ENCODE measurements at regions not wholly inside any gene's neighbourhood (a gene's known extent, or its start where the extent isn't known, plus 50 kb on each side); places are given as distances from the start of the nearest gene placed in this dataset.

- in situ Hi-C loops (cut with MboI; ENCODE audit: low pct_unique_long_range_greater_than_20kb in 2 of 9, low sequenced_read_pairs in 9 of 9, unreplicated experiment in 9 of 9), result no loop called here
- Histone ChIP-seq H3K27ac (no peak overlapping the region), H3K4me3 (no peak overlapping the region), H3K4me1 (replicated peaks in 1 of 2) (no peaks in the 10 kb centered on the region)
- ATAC-seq (replicated peaks in 6 of 8), result no peak
- WGBS, 10 experiments, result 0 to 88% (median 47%) methylated on average over 1 of the region's 1 CpG; no CpG with 5 or more reads in 6 of the 10 experiments
Observed at GRCh38 chrX:117038918-117039440, 576.2 kb upstream of the CT83 start.

- in situ Hi-C loops (cut with MboI; ENCODE audit: low pct_unique_long_range_greater_than_20kb in 2 of 9, low sequenced_read_pairs in 9 of 9, unreplicated experiment in 9 of 9), result no loop called here
Observed at GRCh38 chrX:117010243-117010642, 547.5 kb upstream of the CT83 start.

GRCh38 chrX:117002981-117003380 lies 540.2 kb upstream of the CT83 start:
- H3K4me3 ChIP-seq, result no peak overlapping the region
- no peak for ATAC-seq (replicated peaks in 6 of 8)
- 0 to 80% (median 39%) methylated on average over 1 to 3 of the region's 3 CpGs; no CpG with 5 or more reads in 3 of the 10 experiments for WGBS, 10 experiments
- in situ Hi-C loops (cut with MboI; ENCODE audit: low pct_unique_long_range_greater_than_20kb in 2 of 9, low sequenced_read_pairs in 9 of 9, unreplicated experiment in 9 of 9), result no loop called here
- no peaks in the 10 kb centered on the region for H3K4me1 ChIP-seq (replicated peaks in 1 of 2)
- no peak overlapping the region for H3K27ac ChIP-seq

More at GRCh38 chrX:117010243-117010642, 547.5 kb upstream of the CT83 start:
- H3K4me3 ChIP-seq, result no peak overlapping the region
- H3K4me1 ChIP-seq (replicated peaks in 1 of 2), result no peaks in the 10 kb centered on the region
- ATAC-seq (replicated peaks in 6 of 8), result no peak
- H3K27ac ChIP-seq, result no peak overlapping the region

- ATAC-seq (replicated peaks in 6 of 8), result no peak
- no peaks in the 10 kb centered on the region for H3K4me1 ChIP-seq (replicated peaks in 1 of 2)
- in situ Hi-C loops (cut with MboI; ENCODE audit: low pct_unique_long_range_greater_than_20kb in 2 of 9, low sequenced_read_pairs in 9 of 9, unreplicated experiment in 9 of 9), result no loop called here
- no peak overlapping the region for H3K27ac ChIP-seq
- no peak overlapping the region for H3K4me3 ChIP-seq
Observed at GRCh38 chrX:116975517-116975916, 512.7 kb upstream of the CT83 start.

- Histone ChIP-seq H3K27ac (no peak overlapping the region), H3K4me3 (no peak overlapping the region), H3K4me1 (replicated peaks in 1 of 2) (no peaks in the 10 kb centered on the region)
- 0 to 50% (median 31%) methylated on average over 1 to 2 of the region's 2 CpGs; no CpG with 5 or more reads in 7 of the 10 experiments for WGBS, 10 experiments
- in situ Hi-C loops (cut with MboI; ENCODE audit: low pct_unique_long_range_greater_than_20kb in 2 of 9, low sequenced_read_pairs in 9 of 9, unreplicated experiment in 9 of 9), result no loop called here
- ATAC-seq (replicated peaks in 6 of 8), result no peak
Observed at GRCh38 chrX:116972362-116972761, 509.6 kb upstream of the CT83 start.

GRCh38 chrX:116961872-116962582 lies 499.3 kb upstream of the CT83 start:
- in situ Hi-C loops (cut with MboI; ENCODE audit: low pct_unique_long_range_greater_than_20kb in 2 of 9, low sequenced_read_pairs in 9 of 9, unreplicated experiment in 9 of 9), result no loop called here
- H3K4me1 ChIP-seq (replicated peaks in 1 of 2), result no peaks in the 10 kb centered on the region
- no peak overlapping the region for H3K27ac ChIP-seq
- ATAC-seq (replicated peaks in 6 of 8), result no peak
- H3K4me3 ChIP-seq, result no peak overlapping the region
- 0 to 28% (median 18%) methylated on average over 1 to 5 of the region's 7 CpGs; no CpG with 5 or more reads in 6 of the 10 experiments for WGBS, 10 experiments

GRCh38 chrX:116930311-116930710 lies 467.5 kb upstream of the CT83 start:
- ATAC-seq (replicated peaks in 6 of 8), result no peak
- WGBS, 10 experiments, result 0 to 100% (median 0%) methylated on average over 1 of the region's 6 CpGs; no CpG with 5 or more reads in 7 of the 10 experiments

GRCh38 chrX:116897526-116897925 lies 434.8 kb upstream of the CT83 start:
- ATAC-seq (replicated peaks in 6 of 8), result no peak
- H3K4me3 ChIP-seq, result no peak overlapping the region

More at GRCh38 chrX:116930311-116930710, 467.5 kb upstream of the CT83 start:
- H3K27ac ChIP-seq, result no peak overlapping the region
- H3K4me1 ChIP-seq (replicated peaks in 1 of 2), result no peaks in the 10 kb centered on the region
- in situ Hi-C loops (cut with MboI; ENCODE audit: low pct_unique_long_range_greater_than_20kb in 2 of 9, low sequenced_read_pairs in 9 of 9, unreplicated experiment in 9 of 9), result no loop called here
- no peak overlapping the region for H3K4me3 ChIP-seq

GRCh38 chrX:116881961-116882360 lies 419.2 kb upstream of the CT83 start:
- ATAC-seq (replicated peaks in 6 of 8), result no peak
- WGBS, 10 experiments, result no CpG with 5 or more reads among the region's 1 CpG
- Histone ChIP-seq H3K4me1 (replicated peaks in 1 of 2) (no peaks in the 10 kb centered on the region), H3K4me3 (no peak overlapping the region), H3K27ac (no peak overlapping the region)
- in situ Hi-C loops (cut with MboI; ENCODE audit: low pct_unique_long_range_greater_than_20kb in 2 of 9, low sequenced_read_pairs in 9 of 9, unreplicated experiment in 9 of 9), result no loop called here

More at GRCh38 chrX:116897526-116897925, 434.8 kb upstream of the CT83 start:
- in situ Hi-C loops (cut with MboI; ENCODE audit: low pct_unique_long_range_greater_than_20kb in 2 of 9, low sequenced_read_pairs in 9 of 9, unreplicated experiment in 9 of 9), result no loop called here
- peaks cover 0 to 7% of the 10 kb centered on the region in 2 donors for H3K4me1 ChIP-seq (replicated peaks in 1 of 2)
- H3K27ac ChIP-seq, result no peak overlapping the region

GRCh38 chrX:116873671-116874070 lies 410.9 kb upstream of the CT83 start:
- ATAC-seq (replicated peaks in 6 of 8), result peak in 2 of 8 experiments; percentile 55 to 57
- no peaks in the 10 kb centered on the region for H3K4me1 ChIP-seq (replicated peaks in 1 of 2)
- in situ Hi-C loops (cut with MboI; ENCODE audit: low pct_unique_long_range_greater_than_20kb in 2 of 9, low sequenced_read_pairs in 9 of 9, unreplicated experiment in 9 of 9), result no loop called here
- no peak overlapping the region for H3K4me3 ChIP-seq
- 10 to 80% (median 35%) methylated on average over 1 to 3 of the region's 3 CpGs; no CpG with 5 or more reads in 7 of the 10 experiments for WGBS, 10 experiments
- H3K27ac ChIP-seq, result no peak overlapping the region

- Histone ChIP-seq H3K27ac (no peak overlapping the region), H3K4me1 (replicated peaks in 1 of 2) (no peaks in the 10 kb centered on the region), H3K4me3 (no peak overlapping the region)
- in situ Hi-C loops (cut with MboI; ENCODE audit: low pct_unique_long_range_greater_than_20kb in 2 of 9, low sequenced_read_pairs in 9 of 9, unreplicated experiment in 9 of 9), result no loop called here
- 0 to 100% (median 75%) methylated on average over 1 of the region's 1 CpG; no CpG with 5 or more reads in 7 of the 10 experiments for WGBS, 10 experiments
- ATAC-seq (replicated peaks in 6 of 8), result no peak
Observed at GRCh38 chrX:116872931-116873330, 410.2 kb upstream of the CT83 start.

- Histone ChIP-seq H3K27ac (no peak overlapping the region), H3K4me1 (replicated peaks in 1 of 2) (no peaks in the 10 kb centered on the region), H3K4me3 (no peak overlapping the region)
- no peak for ATAC-seq (replicated peaks in 6 of 8)
- in situ Hi-C loops (cut with MboI; ENCODE audit: low pct_unique_long_range_greater_than_20kb in 2 of 9, low sequenced_read_pairs in 9 of 9, unreplicated experiment in 9 of 9), result no loop called here
- WGBS, 10 experiments, result 83% methylated on average over 2 of the region's 4 CpGs; no CpG with 5 or more reads in 9 of the 10 experiments
Observed at GRCh38 chrX:116863029-116863428, 400.3 kb upstream of the CT83 start.

GRCh38 chrX:116862340-116862739 lies 399.6 kb upstream of the CT83 start:
- in situ Hi-C loops (cut with MboI; ENCODE audit: low pct_unique_long_range_greater_than_20kb in 2 of 9, low sequenced_read_pairs in 9 of 9, unreplicated experiment in 9 of 9), result no loop called here
- 29% methylated on average over 1 of the region's 1 CpG; no CpG with 5 or more reads in 9 of the 10 experiments for WGBS, 10 experiments
- H3K27ac ChIP-seq, result no peak overlapping the region
- ATAC-seq (replicated peaks in 6 of 8), result no peak
- no peak overlapping the region for H3K4me3 ChIP-seq
- no peaks in the 10 kb centered on the region for H3K4me1 ChIP-seq (replicated peaks in 1 of 2)

GRCh38 chrX:116841290-116841689 lies 378.5 kb upstream of the CT83 start:
- WGBS, 10 experiments, result 57 to 83% methylated on average over 1 to 3 of the region's 3 CpGs; no CpG with 5 or more reads in 8 of the 10 experiments
- ATAC-seq (replicated peaks in 6 of 8), result no peak
- Histone ChIP-seq H3K4me1 (replicated peaks in 1 of 2) (no peaks in the 10 kb centered on the region), H3K4me3 (no peak overlapping the region), H3K27ac (no peak overlapping the region)
- in situ Hi-C loops (cut with MboI; ENCODE audit: low pct_unique_long_range_greater_than_20kb in 2 of 9, low sequenced_read_pairs in 9 of 9, unreplicated experiment in 9 of 9), result no loop called here
